ENCODE measurements at regions not wholly inside any gene's neighbourhood (a gene's known extent, or its start where the extent isn't known, plus 50 kb on each side); places are given as distances from the start of the nearest gene placed in this dataset.

DNA sequence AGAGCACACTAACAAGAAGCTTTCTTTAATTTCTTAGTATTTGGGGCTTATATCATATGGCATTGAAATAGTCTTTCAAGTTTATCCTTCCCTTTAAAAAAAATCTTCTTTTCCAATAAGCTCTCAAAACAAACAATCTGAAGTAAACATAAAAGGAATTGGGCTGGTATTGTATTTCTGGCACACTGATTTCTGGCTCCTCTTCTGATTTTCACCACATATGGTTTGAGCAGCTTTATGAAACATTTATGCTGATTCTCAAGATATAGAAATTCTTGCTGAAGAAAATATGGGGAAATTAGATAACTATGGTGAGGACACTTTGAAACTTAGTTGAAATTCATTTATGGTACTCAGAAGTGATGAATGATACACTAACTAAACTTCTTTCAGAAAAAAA lies 467.2 kb downstream of the TFAP2B start:
- no peak for ATAC-seq
- H3K9me3 ChIP-seq = no peaks in the 10 kb centered on the region
- no peaks in the 10 kb centered on the region for H3K4me1 ChIP-seq
- intact Hi-C loops (cut with DNase I) = no loop called here
- no peak for DNase-seq
- H3K4me3 ChIP-seq = no peak overlapping the region
- TF ChIP-seq, protein P1, sequence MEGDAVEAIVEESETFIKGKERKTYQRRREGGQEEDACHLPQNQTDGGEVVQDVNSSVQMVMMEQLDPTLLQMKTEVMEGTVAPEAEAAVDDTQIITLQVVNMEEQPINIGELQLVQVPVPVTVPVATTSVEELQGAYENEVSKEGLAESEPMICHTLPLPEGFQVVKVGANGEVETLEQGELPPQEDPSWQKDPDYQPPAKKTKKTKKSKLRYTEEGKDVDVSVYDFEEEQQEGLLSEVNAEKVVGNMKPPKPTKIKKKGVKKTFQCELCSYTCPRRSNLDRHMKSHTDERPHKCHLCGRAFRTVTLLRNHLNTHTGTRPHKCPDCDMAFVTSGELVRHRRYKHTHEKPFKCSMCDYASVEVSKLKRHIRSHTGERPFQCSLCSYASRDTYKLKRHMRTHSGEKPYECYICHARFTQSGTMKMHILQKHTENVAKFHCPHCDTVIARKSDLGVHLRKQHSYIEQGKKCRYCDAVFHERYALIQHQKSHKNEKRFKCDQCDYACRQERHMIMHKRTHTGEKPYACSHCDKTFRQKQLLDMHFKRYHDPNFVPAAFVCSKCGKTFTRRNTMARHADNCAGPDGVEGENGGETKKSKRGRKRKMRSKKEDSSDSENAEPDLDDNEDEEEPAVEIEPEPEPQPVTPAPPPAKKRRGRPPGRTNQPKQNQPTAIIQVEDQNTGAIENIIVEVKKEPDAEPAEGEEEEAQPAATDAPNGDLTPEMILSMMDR (IDR thresholded peaks at IDR 0.05) = no peak
- H3K27ac ChIP-seq = no peak overlapping the region
- H3K27me3 ChIP-seq = no peaks in the 10 kb centered on the region
- H3K36me3 ChIP-seq = no peaks in the 10 kb centered on the region

DNA sequence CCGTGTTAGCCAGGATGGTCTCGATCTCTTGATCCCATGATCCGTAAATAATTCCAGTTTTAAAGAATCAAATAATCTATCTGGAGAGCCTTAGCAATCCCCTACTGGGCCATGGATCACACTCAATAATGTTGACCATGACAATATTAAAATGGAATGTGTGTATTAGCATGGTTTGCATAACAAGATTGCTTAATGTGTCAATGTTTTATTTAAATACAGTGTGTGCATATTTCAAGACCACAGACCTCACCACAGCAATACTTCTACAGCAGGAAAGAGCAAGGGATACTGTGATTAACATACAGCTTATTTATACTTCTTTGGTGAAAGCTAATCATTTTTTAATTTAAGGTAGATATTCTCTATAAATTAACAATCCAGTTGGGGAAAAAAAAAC lies 470.4 kb downstream of the TFAP2B start:
- Histone ChIP-seq H3K27me3 (no peaks in the 10 kb centered on the region), H3K4me1 (no peaks in the 10 kb centered on the region), H3K27ac (no peak overlapping the region), H3K9me3 (no peaks in the 10 kb centered on the region), H3K4me3 (no peak overlapping the region), H3K36me3 (no peaks in the 10 kb centered on the region)
- ATAC-seq (no peak), DNase-seq (no peak)
- TF ChIP-seq, protein P1 (IDR thresholded peaks at IDR 0.05) = no peak
- intact Hi-C loops (cut with DNase I) = no loop called here

DNA sequence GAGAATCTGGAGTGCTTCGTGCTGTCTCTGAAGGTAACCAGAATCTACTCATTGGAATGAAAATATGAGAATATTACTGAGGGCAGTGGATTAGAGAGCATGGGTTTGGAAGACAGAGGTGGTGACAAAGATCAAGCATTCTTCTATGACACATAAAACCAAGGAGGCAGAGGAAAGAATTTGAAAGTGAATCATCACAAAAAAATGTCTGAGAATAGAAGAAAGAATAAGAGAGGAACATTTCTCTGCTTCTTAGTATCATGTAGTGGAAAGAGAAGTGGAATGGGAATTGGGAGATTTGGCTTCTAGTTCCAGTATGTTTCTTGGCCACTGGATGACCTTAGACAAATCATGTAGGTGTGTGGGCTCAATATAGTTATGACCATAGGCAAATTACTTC lies 474.0 kb downstream of the TFAP2B start:
- H3K9me3 ChIP-seq = no peaks in the 10 kb centered on the region
- no peak overlapping the region for H3K4me3 ChIP-seq
- H3K4me1 ChIP-seq = no peaks in the 10 kb centered on the region
- TF ChIP-seq, protein P1 (IDR thresholded peaks at IDR 0.05) = no peak
- intact Hi-C loops (cut with DNase I) = no loop called here
- H3K36me3 ChIP-seq = no peaks in the 10 kb centered on the region
- DNase-seq = no peak
- H3K27me3 ChIP-seq = no peaks in the 10 kb centered on the region
- no peak overlapping the region for H3K27ac ChIP-seq
- no peak for ATAC-seq

DNA sequence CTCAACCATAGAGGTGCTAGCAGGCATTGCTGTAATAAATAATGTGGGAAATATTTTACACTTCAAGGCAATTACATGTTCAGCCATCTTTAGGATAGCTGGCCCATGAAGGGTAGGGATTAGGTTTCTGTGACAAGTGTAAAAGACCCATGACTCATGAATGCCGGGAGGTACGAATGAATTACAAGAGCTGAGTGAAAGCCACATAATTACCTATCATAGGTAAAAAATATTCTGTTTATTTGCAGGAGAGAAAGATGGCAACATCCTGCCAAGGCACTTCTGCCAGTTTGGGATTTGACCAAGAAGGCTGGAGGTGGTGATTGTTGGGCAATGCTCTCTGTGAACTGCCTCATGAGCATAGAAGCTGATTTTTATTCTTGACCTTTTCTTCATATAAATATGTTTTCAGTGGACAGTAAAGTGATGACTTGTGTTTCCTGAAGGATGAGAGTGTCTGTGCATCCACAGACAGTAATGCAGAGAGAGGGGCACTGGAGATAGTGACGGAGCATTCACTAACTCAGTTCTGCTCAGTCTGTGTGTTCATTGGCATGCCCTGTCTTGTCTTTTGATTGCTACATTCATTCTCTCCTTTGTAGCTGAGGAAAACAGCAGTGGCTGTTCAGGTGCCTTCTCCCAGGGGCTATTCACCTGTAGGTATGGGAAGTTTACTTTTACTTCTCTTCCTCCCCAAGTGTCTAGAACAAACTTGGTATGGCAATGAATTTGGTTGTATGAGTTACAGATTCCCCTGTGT lies 481.1 kb downstream of the TFAP2B start:
- no peak for DNase-seq
- intact Hi-C loops (cut with DNase I) = no loop called here
- ATAC-seq = no peak
- Histone ChIP-seq H3K4me1 (peaks cover 0 to 13% of the 10 kb centered on the region in 2 donors), H3K27me3 (no peaks in the 10 kb centered on the region), H3K4me3 (no peak overlapping the region), H3K27ac (no peak overlapping the region), H3K9me3 (no peaks in the 10 kb centered on the region), H3K36me3 (no peaks in the 10 kb centered on the region)
- TF ChIP-seq, protein P1 (IDR thresholded peaks at IDR 0.05) = no peak

DNA sequence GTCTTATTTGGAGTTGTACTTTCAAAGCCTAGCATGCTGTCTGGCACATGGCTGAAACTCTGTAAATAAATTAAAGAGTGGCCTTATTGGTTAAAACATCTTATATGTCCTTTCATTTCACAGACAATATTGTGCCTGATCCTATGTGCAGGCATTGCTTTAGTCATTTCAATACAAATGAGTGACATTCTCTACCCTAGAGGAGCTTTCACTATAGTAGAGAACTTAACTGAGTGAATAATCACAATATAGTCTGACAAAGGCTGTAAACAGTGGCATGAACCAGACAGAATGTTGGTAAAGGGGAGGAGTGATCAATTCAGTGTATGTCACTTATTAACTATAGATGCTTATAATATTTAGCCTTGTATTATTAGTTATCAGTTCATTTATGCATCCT lies 481.8 kb downstream of the TFAP2B start:
- no peaks in the 10 kb centered on the region for H3K36me3 ChIP-seq
- H3K27me3 ChIP-seq = no peaks in the 10 kb centered on the region
- ATAC-seq = no peak
- intact Hi-C loops (cut with DNase I) = no loop called here
- H3K27ac ChIP-seq = no peak overlapping the region
- H3K9me3 ChIP-seq = no peaks in the 10 kb centered on the region
- TF ChIP-seq, protein P1 (IDR thresholded peaks at IDR 0.05) = no peak
- H3K4me3 ChIP-seq = no peak overlapping the region
- peaks cover 0 to 13% of the 10 kb centered on the region in 2 donors for H3K4me1 ChIP-seq
- DNase-seq = no peak

All from left lung (tissue), 4 donors.